HuH-7.5 (cell line): ENCODE measurements at regions not wholly inside any gene's neighbourhood (a gene's known extent, or its start where the extent isn't known, plus 50 kb on each side); places are given as distances from the start of the nearest gene placed in this dataset.

ENCODE experiments used
- DNase-seq: peaks from one replicate; pipeline ENCODE4 v3.0.0; 2011; ENCODE audit warnings: low spot score

DNA sequence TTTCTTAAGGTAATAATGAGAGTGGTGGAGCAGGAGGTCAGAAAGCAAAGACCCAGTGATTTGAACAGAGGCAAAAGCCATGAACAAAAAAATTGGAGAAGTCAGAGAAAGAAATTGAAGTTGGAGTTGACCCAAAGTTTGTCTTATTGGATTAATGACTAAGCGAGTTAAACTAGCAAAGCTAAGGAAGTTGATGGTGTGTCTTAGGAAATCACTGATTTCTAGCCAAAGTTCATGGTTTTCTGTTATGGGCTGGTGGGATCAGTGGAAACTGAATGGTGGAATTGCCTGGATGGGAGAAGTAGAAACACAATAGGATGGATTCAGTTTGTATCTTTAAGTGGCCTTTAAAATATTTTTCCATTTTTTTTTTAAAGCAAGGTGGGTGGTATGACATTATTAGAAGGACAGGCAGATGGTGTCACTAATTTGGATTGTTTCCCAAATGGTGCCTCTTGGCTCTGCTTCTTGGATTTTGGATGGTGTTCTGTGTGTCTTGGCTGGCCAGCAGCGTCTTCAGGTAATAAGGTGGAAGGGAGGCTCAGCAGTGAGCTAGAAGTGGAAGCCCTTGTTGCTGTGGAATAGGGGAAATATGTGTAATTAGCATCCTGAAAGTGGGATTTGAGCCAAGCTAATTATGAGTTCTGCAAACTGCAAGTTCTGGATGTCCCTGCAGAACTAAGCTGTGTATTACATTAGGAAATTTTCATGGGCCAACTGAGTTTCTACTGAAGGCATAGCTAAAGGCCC is 302.9 kb downstream of the LMO7 start:
- no peak for DNase-seq

DNA sequence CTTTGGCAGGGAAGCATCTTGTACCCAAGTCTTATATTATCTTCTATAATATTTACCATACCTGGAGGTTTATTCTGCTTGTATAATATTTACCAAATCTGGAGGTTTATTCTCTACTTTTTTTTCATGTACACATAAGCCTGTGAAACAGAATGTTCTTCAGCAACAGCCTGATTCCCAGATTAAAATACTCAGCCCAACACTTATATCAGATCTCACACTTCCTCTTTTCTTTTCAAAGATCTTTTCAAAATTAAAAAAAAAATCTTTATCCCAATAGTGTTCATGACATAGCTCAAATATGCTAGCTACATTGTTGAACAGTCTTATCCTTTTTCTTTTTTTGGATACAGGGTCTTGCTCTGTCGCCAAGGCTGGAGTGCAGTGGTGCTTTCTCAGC is 300.7 kb downstream of the LMO7 start:
- DNase-seq: no peak

DNA sequence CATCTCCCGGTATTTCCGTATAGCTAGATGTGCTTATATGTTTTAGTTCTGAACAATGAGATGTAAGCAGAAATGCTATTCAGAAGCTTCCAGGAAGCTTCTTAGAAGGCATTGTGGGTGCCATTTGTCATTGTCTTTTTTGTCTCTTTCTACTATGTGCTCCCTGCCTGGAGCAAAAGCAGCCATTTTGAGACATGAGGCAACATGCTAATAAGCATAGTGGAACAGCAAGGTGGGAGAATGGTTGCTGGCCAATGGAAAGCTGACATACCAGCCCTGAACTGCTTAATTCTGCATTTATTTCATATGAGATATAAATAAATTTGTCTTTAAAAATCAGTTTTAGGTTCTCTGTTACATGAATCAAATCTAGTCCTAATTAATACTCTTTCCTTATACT is 299.7 kb downstream of the LMO7 start:
- DNase-seq: no peak

DNA sequence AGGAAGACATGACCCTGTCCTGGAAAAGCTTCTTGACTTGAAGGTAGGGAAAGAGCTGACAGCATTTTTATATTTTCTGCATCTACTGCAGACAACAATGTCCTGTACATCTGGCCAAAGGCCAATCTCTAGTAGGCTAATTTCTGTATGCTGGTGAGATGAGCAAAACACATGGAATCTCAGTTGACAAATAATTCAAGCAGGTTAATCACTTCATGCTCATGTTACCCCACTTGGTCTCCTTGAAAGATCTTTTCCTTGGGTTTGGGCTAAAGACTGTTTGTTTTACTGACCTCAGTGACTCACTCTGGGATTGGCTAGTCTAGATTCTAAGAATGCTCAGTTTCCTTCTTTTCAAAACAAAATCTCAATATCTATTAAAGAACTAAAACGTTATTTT is 298.8 kb downstream of the LMO7 start:
- no peak for DNase-seq

DNA sequence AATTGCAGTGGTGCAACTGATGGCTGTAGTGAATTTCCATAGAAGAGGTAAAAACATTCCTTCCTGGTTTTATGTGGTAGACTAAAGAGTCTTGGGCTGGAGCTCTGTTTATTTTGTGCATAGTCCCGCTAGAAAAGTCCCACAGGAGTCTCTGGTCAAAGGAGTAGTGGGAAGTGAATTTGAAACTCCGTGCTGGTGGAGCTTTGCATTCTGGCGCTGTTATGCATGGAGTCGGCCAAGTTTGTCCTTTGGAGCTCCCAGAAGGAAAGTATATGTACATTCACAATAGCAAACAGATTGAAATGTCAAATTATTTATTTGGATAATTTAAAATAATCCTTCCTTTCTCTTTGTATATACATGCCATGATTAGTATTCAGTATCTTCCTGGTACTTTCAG is 296.5 kb downstream of the LMO7 start:
- DNase-seq: no peak

DNA sequence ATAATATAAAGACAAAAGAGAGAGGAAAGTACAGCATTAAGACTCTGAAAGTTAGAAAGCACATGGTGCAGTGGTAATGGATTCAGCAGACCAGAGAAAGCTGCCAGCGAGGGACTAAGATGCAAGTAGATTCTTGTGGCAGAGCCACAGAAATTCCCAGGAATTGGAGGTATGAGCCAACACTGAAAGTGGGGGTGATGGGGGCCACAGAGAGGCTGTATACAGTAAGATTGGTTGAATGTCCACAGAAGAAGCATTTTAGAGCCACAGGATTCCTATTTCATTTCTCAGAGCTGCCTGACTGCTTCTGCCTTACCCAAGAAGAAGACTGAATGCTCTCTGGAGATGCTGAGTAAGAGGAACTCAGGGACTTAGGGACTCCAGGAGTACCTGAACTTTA is 295.0 kb downstream of the LMO7 start:
- DNase-seq: no peak

DNA sequence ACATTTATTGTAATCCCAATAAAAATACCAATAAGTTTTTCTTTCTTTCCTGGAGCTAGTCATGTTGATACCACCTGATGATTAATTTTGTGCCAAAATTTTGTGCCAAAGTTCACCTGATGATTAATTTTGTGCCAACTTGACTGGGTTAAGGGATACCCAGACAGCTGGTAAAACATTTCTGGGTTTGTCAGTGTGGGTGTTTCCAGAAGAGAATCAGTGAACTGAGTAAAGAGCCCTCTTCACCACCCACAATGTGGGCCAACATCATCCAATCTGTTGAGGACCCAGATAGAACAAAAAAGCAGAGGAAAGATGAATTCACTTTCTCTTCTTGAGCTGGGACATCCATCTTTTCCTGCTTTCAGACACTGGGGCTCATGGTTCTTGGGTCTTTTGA is 292.9 kb downstream of the LMO7 start:
- no peak for DNase-seq

DNA sequence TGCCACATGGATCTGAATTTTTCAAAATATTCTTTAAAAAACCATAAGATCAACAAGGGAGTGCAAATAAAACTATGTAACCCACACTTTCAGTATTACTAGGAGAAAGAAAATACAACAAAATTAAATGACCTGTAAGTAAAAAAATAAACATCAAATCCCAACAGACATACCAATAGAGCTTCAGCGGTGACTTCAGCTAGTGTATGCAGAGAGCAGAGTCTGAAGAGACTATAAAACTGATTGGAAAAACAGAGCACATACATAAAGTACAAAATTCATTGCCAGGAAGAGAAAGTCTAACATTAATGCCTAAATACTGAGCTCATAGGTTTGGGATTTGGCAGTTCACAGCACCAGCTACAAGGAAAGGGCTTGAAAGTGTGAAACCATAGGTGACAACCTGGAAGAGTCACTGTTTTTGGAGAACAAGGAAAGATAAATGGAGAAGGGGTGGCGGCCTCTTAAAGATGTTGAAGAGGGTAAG is 291.1 kb downstream of the LMO7 start:
- no peak for DNase-seq

DNA sequence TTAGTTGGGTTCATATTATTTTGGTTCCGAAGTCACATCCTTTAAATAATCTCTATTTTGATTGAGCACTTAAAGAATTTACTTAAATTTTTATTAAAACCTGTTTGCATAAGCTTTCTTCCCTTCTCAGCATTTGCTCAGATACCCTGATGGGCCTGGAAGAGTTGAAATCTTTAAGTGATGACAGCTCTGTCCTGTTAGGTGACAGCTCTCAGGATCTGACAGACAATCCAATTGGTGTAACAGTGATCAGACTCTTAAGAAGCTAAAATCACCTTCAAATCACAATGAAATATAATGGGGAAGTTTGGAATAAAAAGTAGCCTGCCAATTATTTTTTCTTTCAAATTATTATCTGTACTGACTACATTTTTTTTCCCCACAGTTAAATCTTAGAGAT is 284.4 kb downstream of the LMO7 start:
- DNase-seq: no peak

DNA sequence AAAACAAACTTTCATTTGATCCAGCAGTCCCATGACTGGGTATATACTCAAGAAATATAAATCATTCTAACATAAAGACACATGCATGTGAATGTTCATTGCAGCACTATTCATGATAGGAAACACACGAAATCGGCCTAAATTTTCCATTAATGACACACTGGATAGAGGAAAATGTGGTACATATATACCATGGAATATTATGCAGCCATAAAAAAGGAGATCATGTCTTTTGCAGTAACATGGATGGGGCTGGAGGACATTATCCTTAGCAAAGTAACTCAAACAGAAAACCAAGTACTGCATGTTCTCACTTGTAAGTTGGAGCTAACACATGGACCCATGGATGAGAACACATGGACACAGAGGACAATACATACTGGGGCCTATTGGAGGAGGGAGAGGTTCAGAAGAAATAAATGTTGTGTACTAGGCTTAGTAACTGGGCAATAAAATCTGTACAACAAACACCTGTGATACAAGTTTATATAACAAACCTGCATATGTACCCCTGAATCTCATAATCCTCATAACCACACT is 283.6 kb downstream of the LMO7 start:
- no peak for DNase-seq

DNA sequence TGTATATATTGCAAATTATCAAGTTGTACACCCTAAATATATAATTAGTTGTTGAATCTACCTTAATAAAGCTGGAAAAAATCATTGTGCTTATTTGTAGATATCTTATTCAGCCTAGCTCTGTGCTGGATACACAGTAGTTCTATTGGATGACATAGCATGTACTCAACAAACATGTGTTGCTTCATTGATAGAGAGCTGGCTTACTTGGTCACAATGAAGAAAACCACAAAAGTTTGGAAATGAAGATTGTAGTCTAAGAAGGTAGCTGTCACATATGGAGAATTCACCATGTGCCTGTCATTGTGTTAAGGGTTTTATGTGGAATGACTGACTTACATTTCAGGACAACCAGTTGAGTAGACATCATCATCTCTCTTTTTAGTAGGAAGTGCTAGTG is 278.9 kb downstream of the LMO7 start:
- DNase-seq: no peak

DNA sequence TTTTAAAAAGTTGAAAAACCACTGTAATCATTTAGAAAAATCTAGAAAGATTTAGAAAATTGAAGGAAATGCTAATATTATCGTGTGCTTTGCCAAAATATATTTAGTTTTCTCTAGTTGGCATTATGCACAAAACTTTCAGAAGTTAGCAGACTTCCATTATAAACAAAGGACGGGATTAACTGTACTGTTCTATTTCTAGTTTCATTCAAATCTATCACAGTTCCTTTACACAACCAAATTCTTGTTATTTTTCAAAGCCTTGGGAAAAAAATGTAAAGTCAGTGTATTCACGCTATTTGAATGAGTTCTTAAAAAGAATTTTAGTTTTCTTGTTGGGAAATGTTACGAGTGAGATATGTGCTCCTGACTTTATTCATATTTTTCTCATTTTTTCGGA is 277.8 kb downstream of the LMO7 start:
- no peak for DNase-seq

DNA sequence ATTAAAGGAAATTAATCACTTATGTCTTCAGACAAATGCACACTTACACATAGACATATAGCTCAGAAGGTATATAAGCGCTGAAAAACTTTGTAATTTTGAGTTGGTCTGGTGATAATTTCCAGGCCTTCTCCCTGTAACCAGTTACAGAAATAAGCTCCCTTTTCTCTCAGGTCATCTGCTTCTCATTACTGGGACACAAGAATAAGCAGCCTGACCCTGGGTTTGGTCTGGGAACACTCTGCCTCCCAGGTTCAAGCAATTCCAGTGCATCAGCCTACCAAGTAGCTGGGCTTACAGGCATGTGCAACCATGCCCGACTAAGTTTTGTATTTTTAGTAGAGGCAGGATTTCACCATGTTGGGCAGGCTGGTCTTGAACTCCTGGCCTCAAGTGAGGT is 274.5 kb downstream of the LMO7 start:
- no peak for DNase-seq
